OCI-LY3 (cell line): ENCODE measurements at regions not wholly inside any gene's neighbourhood (a gene's known extent, or its start where the extent isn't known, plus 50 kb on each side); places are given as distances from the start of the nearest gene placed in this dataset.

Source experiments
- H2AFZ ChIP-seq: fragments of 200-600, 300-600 bp; shearing (Covaris generic); 2 replicates; pipeline ENCODE4 v1.6.0; 2014; ENCODE audit warnings: antibody characterized with exemption, low read depth, low read length
- H3K27ac ChIP-seq: fragments of 200-600, 300-600 bp; sonication (generic); 2 replicates; pipeline ENCODE4 v1.5.1; 2014; ENCODE audit warnings: mild to moderate bottlenecking, low read length, moderate library complexity, mixed read lengths
- H3K27me3 ChIP-seq: fragments of 200-600, 300-600 bp; sonication (generic); 2 replicates; pipeline ENCODE4 v1.6.1; 2014; ENCODE audit warnings: low read depth, low read length, mixed read lengths
- H3K36me3 ChIP-seq: fragments of 200-600, 300-600 bp; sonication (generic); replicated peaks from 2 replicates; pipeline ENCODE3; 2014; ENCODE audit warnings: low read depth, low read length, mixed read lengths
- H3K4me1 ChIP-seq: fragments of 300-600, 200-600 bp; sonication (generic); 2 replicates; pipeline ENCODE4 v1.6.1; 2014; ENCODE audit warnings: low read length, mixed read lengths
- H3K4me2 ChIP-seq: fragments of 200-600, 300-600 bp; sonication (generic); 2 replicates; pipeline ENCODE4 v1.6.1; 2014; ENCODE audit warnings: low read length, mixed read lengths
- H3K4me3 ChIP-seq: fragments of 300-600, 200-600 bp; sonication (generic); 2 replicates; pipeline ENCODE4 v1.5.1; 2014; ENCODE audit warnings: antibody characterized with exemption, mild to moderate bottlenecking, low read length, moderate library complexity
- H3K79me2 ChIP-seq: fragments of 300-600, 200-600 bp; shearing (Covaris generic); 2 replicates; pipeline ENCODE4 v1.6.1; 2014; ENCODE audit warnings: mild to moderate bottlenecking, low read length, mixed read lengths
- H3K9ac ChIP-seq: fragments of 300-600, 200-600 bp; shearing (Covaris generic); 2 replicates; pipeline ENCODE4 v1.6.0; 2014; ENCODE audit warnings: mild to moderate bottlenecking, low read length, moderate library complexity
- H3K9me3 ChIP-seq: fragments of 200-600, 300-600 bp; shearing (Covaris generic); 2 replicates; pipeline ENCODE4 v1.6.1; 2014; ENCODE audit warnings: low read length, mixed read lengths; ENCODE audit not compliant: insufficient read depth
- H4K20me1 ChIP-seq: fragments of 200-600, 300-600 bp; sonication (generic); 2 replicates; pipeline ENCODE4 v1.6.1; 2016; ENCODE audit warnings: low read length, mixed read lengths; ENCODE audit not compliant: insufficient read depth
- EZH2phosphoT487 ChIP-seq: fragments of 200-600 bp; shearing (Covaris generic); IDR thresholded peaks from 2 replicates; pipeline ENCODE4 v1.6.1; 2018; ENCODE audit warnings: antibody characterized with exemption, mixed run types, low read depth
- TF ChIP-seq, protein P1 (sequence below): fragments of 200-600, 300-600 bp; sonication (generic); IDR thresholded peaks from 2 replicates; pipeline ENCODE4 v1.5.1; 2014; ENCODE audit warnings: antibody characterized with exemption, low read length, low read depth

DNA sequence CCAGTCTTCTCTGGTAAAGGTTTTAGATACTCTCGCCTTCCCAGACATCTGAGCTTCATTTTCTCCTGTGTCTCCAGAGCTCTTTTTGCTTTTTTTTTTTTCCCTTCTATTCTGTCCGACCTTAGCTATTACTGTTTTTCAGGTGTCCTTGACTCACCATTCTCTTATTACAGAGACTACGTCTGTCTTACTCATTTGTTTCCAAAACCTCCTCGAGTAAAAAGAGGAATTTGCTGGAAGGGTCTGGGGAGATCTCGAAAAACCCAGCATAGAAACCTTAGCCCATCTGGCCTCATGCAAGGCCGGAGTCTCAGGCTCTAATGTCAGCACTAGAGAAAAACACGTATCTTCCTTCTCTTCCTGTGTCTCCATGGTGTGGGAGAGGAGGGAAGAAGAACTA, 109.2 kb upstream of the CARMIL1 start:
- Histone ChIP-seq H3K4me2 (no peak overlapping the region), H3K36me3 (no peaks in the 10 kb centered on the region), H4K20me1 (no peaks in the 10 kb centered on the region), H3K27ac (no peak overlapping the region), H3K9ac (no peak overlapping the region), H3K9me3 (no peaks in the 10 kb centered on the region), H3K4me3 (no peak overlapping the region), H3K27me3 (peaks cover 5% of the 10 kb centered on the region; the same call in 1 of the 2 replicates), H3K4me1 (no peaks in the 10 kb centered on the region), H3K79me2 (no peaks in the 10 kb centered on the region), H2AFZ (no peak overlapping the region)
- TF ChIP-seq, protein P1, sequence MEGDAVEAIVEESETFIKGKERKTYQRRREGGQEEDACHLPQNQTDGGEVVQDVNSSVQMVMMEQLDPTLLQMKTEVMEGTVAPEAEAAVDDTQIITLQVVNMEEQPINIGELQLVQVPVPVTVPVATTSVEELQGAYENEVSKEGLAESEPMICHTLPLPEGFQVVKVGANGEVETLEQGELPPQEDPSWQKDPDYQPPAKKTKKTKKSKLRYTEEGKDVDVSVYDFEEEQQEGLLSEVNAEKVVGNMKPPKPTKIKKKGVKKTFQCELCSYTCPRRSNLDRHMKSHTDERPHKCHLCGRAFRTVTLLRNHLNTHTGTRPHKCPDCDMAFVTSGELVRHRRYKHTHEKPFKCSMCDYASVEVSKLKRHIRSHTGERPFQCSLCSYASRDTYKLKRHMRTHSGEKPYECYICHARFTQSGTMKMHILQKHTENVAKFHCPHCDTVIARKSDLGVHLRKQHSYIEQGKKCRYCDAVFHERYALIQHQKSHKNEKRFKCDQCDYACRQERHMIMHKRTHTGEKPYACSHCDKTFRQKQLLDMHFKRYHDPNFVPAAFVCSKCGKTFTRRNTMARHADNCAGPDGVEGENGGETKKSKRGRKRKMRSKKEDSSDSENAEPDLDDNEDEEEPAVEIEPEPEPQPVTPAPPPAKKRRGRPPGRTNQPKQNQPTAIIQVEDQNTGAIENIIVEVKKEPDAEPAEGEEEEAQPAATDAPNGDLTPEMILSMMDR, result no peak
- no peak for TF ChIP-seq EZH2phosphoT487

DNA sequence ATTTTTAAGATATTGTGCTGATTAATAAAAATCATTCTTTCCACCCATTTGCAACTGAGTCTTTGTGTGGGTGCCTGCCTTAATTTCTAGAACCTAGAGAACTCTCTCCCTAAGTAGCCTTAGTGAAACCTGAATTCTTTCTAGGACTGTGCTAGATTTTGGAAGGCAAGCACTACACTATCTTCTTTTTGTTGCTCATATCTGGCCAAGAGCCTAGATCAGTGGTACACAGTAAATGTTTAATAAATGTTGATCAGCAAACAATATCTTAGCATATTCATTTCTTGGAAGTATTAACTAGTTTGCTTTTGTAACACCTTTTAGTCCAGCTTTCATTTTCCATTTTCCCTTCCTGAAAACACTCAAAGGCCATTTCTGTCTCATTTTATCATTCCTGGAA, 108.5 kb upstream of the CARMIL1 start:
- no peak overlapping the region for H3K27ac ChIP-seq
- H3K4me3 ChIP-seq, result no peak overlapping the region
- H3K36me3 ChIP-seq, result no peaks in the 10 kb centered on the region
- H3K4me2 ChIP-seq, result no peak overlapping the region
- H3K9me3 ChIP-seq, result no peaks in the 10 kb centered on the region
- peaks cover 5% of the 10 kb centered on the region; the same call in 1 of the 2 replicates for H3K27me3 ChIP-seq
- no peaks in the 10 kb centered on the region for H4K20me1 ChIP-seq
- no peaks in the 10 kb centered on the region for H3K4me1 ChIP-seq
- H2AFZ ChIP-seq, result no peak overlapping the region
- H3K9ac ChIP-seq, result no peak overlapping the region
- no peak for TF ChIP-seq EZH2phosphoT487
- TF ChIP-seq, protein P1, result no peak
- no peaks in the 10 kb centered on the region for H3K79me2 ChIP-seq

DNA sequence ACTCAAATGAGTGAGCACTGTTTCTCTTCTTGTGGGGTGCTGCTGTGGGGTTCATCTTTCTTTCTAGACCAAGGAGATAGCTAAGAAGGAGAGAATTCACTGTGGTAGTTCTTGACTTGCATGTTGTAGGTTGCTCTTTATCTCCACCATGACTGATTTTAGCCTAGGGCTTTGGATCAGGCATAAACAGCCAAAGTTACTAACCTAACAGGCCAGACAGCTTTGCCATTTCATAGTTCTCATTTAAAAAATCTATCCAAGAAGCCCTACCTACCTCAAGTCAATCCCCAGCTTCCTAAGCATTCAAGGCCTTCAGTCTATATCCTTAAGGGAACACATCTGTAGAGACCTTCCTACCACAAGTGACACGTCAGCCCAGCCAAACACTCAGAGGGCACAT, 107.9 kb upstream of the CARMIL1 start:
- Histone ChIP-seq H4K20me1 (no peaks in the 10 kb centered on the region), H3K9me3 (no peaks in the 10 kb centered on the region), H3K9ac (no peak overlapping the region), H3K4me2 (no peak overlapping the region), H3K4me1 (no peaks in the 10 kb centered on the region), H3K4me3 (no peak overlapping the region), H3K79me2 (no peaks in the 10 kb centered on the region), H3K27me3 (peaks cover 5% of the 10 kb centered on the region; the same call in 1 of the 2 replicates), H3K36me3 (no peaks in the 10 kb centered on the region), H3K27ac (no peak overlapping the region), H2AFZ (no peak overlapping the region)
- TF ChIP-seq, protein P1, result no peak
- no peak for TF ChIP-seq EZH2phosphoT487

DNA sequence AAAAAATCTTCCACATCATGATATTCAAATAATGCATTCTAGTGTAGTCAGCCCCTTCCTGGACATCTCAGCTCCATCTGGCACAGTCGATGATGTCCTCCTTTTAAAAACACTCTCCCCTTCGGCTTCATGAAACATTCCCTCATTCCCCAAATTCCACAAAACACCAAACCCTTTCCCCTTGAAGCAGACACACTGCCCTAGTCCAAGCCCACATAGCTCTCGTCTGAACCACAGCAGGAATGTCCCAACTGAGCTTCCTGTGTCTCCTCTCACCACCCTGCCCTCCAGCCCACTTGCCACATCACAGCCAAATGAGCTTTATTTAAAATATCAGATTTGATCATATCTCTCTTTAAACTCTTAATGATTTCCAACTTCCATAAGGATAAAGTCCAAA, 106.4 kb upstream of the CARMIL1 start:
- no peak for TF ChIP-seq EZH2phosphoT487
- TF ChIP-seq, protein P1, result no peak
- Histone ChIP-seq H3K4me3 (no peak overlapping the region), H2AFZ (no peak overlapping the region), H4K20me1 (no peaks in the 10 kb centered on the region), H3K79me2 (no peaks in the 10 kb centered on the region), H3K27ac (no peak overlapping the region), H3K27me3 (peaks cover 4% of the 10 kb centered on the region; the same call in 1 of the 2 replicates), H3K9ac (no peak overlapping the region), H3K36me3 (no peaks in the 10 kb centered on the region), H3K4me1 (no peaks in the 10 kb centered on the region), H3K9me3 (no peaks in the 10 kb centered on the region), H3K4me2 (no peak overlapping the region)
